Myocyte (in vitro differentiated cells): ENCODE measurements at regions not wholly inside any gene's neighbourhood (a gene's known extent, or its start where the extent isn't known, plus 50 kb on each side); places are given as distances from the start of the nearest gene placed in this dataset.
A peak's percentile ranks its signal among the peaks of the same experiment; 100 is the strongest.
"Not testable (repeated sequence)": the region's sequence is repeated elsewhere in the genome, so short reads cannot be mapped to it uniquely, and the experiment has no call there.

ENCODE experiments used
- DNase-seq: peaks from one replicate; pipeline ENCODE4 v3.0.0-alpha.2; 2012; ENCODE audit warnings: low read depth

DNA sequence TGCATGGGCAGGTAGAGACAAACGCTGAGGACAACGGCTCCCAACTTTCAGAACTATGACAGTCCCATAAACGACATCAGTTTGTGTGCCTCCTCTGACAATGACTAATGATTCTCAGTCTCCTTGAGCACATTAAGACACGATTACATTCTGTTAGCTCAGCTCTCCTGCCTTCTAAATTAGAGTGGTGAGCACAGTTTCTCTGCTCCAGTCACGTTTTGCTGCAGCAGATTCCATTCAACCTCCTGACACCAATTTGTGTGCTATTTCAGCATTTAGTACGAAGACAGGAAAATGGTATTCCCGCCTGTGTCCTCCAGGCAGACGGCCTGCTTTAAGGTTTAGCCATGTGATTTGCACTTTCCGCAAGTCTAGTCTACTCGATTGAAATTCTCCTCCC, 458.4 kb upstream of the CFAP20DC start:
- no peak for DNase-seq

DNA sequence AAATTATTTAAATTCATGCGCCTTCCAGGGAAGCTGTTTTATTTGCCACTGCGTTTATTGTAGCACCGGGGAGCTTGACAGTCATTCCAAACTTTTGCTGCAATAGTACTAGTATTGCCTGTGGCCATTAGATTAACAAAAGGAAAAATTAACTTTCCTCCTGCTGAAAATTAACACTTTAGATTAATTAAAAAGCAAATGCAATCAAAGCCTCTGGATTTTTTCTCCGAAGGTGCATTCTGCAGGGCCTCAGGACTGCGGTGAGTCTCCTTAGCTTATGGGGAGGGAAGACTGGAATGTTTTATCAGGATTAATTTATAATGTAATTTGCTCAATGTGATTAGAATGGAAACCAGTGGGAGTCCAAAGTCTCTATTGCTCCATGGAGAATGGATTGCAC, 456.4 kb upstream of the CFAP20DC start:
- no peak for DNase-seq

DNA sequence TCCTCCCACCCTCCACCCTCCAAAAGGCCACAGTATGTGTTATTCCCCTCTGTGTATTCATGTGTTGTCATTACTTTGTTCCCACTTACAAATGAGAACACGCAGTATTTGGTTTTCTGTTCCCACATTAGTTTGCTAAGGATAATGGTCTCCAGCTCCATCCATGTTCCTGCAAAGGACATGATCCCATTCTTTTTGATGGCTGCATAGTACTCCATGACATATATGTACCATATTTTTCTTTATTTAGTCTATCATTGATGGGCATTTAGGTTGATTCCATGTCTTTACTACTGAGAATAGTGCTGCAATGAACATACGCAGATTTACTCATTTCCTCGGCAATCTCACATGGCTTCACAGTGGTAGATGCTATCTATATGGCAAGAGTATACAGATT, 453.6 kb upstream of the CFAP20DC start:
- DNase-seq = no peak

GRCh38 chr3:59502806-59503205, 453.0 kb upstream of the CFAP20DC start:
- peak; percentile 23 for DNase-seq

GRCh38 chr3:59499954-59500353, 450.1 kb upstream of the CFAP20DC start:
- DNase-seq = no peak

- no peak for DNase-seq
These were observed 449.2 kb upstream of the CFAP20DC start for GRCh38 chr3:59499000-59499399.

GRCh38 chr3:59496250-59496649, 446.4 kb upstream of the CFAP20DC start:
- DNase-seq = no peak

GRCh38 chr3:59494969-59495368, 445.1 kb upstream of the CFAP20DC start:
- not testable (repeated sequence) for DNase-seq

DNA sequence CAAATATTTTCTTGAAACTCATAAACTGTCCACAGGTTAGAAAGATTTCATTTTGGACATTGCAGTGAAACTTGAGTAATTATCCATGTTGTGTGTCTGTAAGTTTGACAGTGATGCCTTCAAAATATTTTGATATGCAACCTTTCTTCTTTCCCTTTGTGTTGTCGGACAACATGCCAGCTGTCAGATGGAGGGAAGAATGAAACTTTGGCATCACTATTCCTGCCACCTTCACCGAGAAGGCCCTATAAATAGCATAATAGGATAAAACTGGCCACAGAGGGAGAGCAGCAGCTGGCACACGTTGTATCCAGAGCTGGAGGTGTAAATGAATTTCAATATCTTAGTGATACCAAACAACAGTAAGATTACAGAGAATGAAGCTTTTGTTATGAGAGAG, 436.7 kb upstream of the CFAP20DC start:
- DNase-seq = peak; percentile 73

GRCh38 chr3:59483191-59483590, 433.4 kb upstream of the CFAP20DC start:
- DNase-seq = no peak

DNA sequence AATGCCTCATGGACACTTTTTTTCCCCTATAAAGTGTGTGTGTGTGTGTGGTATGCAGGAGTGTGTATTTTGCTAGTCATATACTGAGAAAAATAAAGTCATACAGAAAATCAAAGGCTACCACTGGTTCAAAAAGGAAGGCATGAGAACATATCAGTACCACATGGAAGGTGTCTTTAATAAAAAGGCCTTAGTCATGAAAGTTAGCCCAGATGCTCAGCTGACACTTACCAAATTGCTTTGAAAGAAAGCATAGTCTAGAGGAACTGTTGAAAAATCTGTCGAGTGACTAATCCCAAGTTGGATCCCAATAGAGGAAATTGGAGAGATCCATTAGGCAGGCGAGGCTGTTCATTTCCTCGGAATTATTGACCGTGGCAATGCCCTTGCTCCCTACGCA, 432.9 kb upstream of the CFAP20DC start:
- peak; percentile 12 for DNase-seq

- DNase-seq = peak; percentile 14
These were observed 432.1 kb upstream of the CFAP20DC start for GRCh38 chr3:59481776-59482400.

- DNase-seq = peak; percentile 78
These were observed 430.7 kb upstream of the CFAP20DC start for GRCh38 chr3:59480486-59480995.

DNA sequence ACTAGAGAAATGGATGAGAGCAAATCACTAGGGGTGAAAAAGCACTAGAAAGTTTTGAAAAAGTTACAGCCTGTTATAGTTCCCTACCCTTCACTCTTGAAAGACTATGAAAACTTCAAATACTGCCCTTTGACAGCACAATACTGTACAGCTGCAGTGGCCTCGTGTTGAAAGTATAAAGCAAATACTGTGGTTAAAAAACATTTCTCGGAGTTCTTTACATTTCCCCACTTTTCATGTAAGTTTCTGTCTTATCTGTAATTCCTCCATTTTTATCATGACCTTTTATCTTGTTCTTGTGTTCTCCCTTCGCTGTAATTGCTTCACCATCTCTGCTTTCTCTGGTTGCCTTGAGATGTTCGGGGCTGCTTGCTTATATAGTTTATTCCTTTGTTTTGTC, 423.8 kb upstream of the CFAP20DC start:
- no peak for DNase-seq

GRCh38 chr3:59472541-59472940, 422.7 kb upstream of the CFAP20DC start:
- DNase-seq = no peak

DNA sequence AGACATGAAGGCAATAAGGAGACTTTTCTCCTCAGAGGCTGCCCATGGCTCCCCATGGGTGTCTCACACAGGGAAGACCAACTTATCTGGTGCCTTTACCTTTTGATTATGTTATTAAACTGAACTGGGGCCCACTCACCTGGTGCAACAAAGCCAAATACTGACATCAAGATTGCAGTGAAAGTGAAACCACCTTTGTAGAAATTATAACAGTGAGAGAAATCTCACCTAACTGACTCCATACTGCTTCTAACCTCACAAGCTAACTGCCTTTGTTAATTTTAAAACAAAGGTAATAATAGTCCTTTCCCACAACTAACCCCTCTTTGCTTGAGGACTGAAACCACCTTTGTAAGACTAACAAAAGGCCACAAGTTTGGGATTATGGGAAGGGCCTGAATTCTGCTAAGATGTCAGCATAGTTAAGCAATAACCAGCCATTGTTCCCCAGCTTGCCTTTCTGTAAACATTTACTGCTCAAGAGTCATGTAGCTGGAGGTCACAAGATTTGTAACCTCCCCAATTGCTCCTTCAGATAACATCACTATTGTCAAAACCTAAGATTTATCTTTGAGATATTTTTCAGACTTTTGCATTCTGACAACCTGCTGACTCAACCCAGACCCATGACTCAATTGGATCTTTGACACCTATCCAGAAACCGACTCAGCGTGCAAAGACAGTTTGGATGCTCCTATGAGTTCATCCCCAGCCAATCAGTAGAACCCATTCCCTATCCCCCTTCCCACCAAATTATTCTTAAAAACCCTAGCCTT, 420.3 kb upstream of the CFAP20DC start:
- DNase-seq = no peak

GRCh38 chr3:59467476-59467875, 417.7 kb upstream of the CFAP20DC start:
- DNase-seq = no peak

DNA sequence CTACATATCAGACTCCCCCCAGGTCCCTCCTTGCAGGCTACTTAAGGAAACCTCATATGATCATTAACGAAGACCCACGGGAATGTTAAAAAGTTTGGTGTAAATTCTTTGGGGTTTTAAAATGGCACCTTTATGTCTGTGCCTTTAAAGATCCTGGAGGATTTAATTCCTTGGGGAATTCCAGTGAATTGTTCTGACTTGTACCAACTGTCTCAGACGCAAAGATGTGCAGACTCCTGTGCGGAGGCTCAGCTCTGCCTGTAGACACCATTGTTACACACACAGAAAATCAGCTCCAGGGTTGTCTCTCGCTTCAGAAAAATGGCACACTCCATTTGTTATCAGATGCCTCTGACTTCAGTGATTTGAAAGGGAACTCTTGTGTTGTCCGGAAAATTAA, 414.4 kb upstream of the CFAP20DC start:
- no peak for DNase-seq

- DNase-seq = no peak
These were observed 413.4 kb upstream of the CFAP20DC start for GRCh38 chr3:59463253-59463652.

DNA sequence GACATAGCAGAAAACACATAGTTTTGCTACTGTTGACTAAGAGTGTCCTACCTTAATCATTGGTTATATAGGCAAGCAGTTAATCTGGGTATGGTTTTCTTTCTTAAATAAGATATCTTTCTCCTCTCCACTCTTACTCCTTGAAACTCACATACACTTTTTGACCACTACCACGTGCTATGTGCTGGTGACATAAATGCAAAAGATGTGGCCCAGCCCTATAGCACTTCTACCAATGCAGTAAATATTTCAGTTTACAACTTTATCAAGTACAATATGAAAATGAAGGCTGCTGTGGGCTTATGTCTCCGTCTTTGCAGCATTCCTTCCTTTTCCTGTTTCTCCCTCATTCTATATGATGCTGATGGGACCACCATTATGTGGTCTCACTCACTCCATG, 410.2 kb upstream of the CFAP20DC start:
- DNase-seq = no peak

DNA sequence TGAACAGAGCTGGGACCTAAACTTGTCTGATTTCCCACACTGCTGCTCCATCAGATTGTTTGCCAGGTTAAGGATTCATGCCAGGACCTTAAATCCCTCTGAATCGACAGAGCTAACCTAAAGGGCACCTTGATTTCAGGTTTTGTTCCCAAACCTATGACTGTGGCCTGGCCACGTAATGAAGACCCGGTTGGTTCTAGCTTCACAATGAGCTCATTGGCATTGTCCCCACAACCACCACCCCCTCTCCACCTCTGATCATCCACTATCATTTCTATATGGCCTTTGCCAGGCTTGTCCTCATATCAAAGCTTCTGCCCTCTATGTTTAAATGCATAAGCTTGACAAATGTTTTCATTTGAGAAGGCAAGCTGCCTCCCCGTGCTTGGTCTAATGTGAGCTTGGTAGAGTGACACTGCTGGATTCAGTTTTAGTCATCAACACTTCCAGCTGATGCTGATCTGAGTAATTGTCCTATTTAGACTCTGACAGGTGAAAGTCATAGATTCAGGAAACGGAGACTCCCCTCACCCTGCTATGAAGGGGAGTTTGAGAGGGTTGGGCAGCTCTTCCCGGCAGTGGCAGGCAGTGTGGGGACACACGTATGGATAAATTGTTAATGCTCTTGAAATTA, 407.1 kb upstream of the CFAP20DC start:
- peak; percentile 18 for DNase-seq
